ENCODE measurements at regions not wholly inside any gene's neighbourhood (a gene's known extent, or its start where the extent isn't known, plus 50 kb on each side); places are given as distances from the start of the nearest gene placed in this dataset.

GRCh38 chr9:79969393-79970145, 397.8 kb downstream of the TLE4 start:
- TF ChIP-seq, protein P1, sequence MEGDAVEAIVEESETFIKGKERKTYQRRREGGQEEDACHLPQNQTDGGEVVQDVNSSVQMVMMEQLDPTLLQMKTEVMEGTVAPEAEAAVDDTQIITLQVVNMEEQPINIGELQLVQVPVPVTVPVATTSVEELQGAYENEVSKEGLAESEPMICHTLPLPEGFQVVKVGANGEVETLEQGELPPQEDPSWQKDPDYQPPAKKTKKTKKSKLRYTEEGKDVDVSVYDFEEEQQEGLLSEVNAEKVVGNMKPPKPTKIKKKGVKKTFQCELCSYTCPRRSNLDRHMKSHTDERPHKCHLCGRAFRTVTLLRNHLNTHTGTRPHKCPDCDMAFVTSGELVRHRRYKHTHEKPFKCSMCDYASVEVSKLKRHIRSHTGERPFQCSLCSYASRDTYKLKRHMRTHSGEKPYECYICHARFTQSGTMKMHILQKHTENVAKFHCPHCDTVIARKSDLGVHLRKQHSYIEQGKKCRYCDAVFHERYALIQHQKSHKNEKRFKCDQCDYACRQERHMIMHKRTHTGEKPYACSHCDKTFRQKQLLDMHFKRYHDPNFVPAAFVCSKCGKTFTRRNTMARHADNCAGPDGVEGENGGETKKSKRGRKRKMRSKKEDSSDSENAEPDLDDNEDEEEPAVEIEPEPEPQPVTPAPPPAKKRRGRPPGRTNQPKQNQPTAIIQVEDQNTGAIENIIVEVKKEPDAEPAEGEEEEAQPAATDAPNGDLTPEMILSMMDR (conservative IDR thresholded peaks at IDR 0.05): no peak
- TF ChIP-seq ZFX (IDR thresholded peaks at IDR 0.05): no peak

Data from C4-2B (cell line).